H9 (cell line): ENCODE measurements at regions not wholly inside any gene's neighbourhood (a gene's known extent, or its start where the extent isn't known, plus 50 kb on each side); places are given as distances from the start of the nearest gene placed in this dataset.

ENCODE experiments used
- DNase-seq: peaks from one replicate; pipeline ENCODE4 v3.0.0-alpha.2; 2017
- H2AFZ ChIP-seq: one replicate; pipeline ENCODE4 v1.6.1; 2013; ENCODE audit warnings: mild to moderate bottlenecking, low read length, control low read depth, moderate library complexity
- H2AK5ac ChIP-seq: 2 replicates; pipeline ENCODE4 v1.6.1; 2013; ENCODE audit warnings: low read length, control low read depth, mixed read lengths; ENCODE audit not compliant: insufficient read length
- H2BK120ac ChIP-seq: one replicate; pipeline ENCODE4 v1.6.1; 2013; ENCODE audit warnings: low read depth, mild to moderate bottlenecking, low read length, control low read depth, inconsistent platforms; ENCODE audit not compliant: poor library complexity, severe bottlenecking
- H2BK12ac ChIP-seq: 2 replicates; pipeline ENCODE4 v1.6.1; 2013; ENCODE audit warnings: low read length, control low read depth, mixed read lengths, low read depth; ENCODE audit not compliant: insufficient read length
- H2BK15ac ChIP-seq: 2 replicates; pipeline ENCODE4 v1.6.1; 2013; ENCODE audit warnings: low read depth, low read length, control low read depth
- H2BK20ac ChIP-seq: one replicate; pipeline ENCODE4 v1.6.1; 2013; ENCODE audit warnings: low read depth, mild to moderate bottlenecking, low read length, control low read depth, inconsistent platforms; ENCODE audit not compliant: poor library complexity, severe bottlenecking
- H2BK5ac ChIP-seq: 2 replicates; pipeline ENCODE4 v1.6.1; 2013; ENCODE audit warnings: low read length, control low read depth, mixed read lengths; ENCODE audit not compliant: insufficient read length
- H3K14ac ChIP-seq: 2 replicates; pipeline ENCODE4 v1.6.1; 2013; ENCODE audit warnings: low read length, control low read depth; ENCODE audit not compliant: insufficient read depth
- H3K18ac ChIP-seq: 2 replicates; pipeline ENCODE4 v1.6.1; 2013; ENCODE audit warnings: low read depth, mild to moderate bottlenecking, mixed read lengths, low read length, control low read depth; ENCODE audit not compliant: insufficient read length
- H3K23ac ChIP-seq: 2 replicates; pipeline ENCODE4 v1.6.1; 2013; ENCODE audit warnings: low read length, control low read depth, mixed read lengths, low read depth; ENCODE audit not compliant: insufficient read length
- H3K23me2 ChIP-seq: 2 replicates; pipeline ENCODE4 v1.6.1; 2013; ENCODE audit warnings: low read depth, mild to moderate bottlenecking, mixed read lengths, low read length, control low read depth; ENCODE audit not compliant: insufficient read length, poor library complexity, severe bottlenecking
- H3K27ac ChIP-seq: 2 replicates; pipeline ENCODE4 v1.5.1; 2013; ENCODE audit warnings: low read length, control low read depth, mixed read lengths, low read depth; ENCODE audit not compliant: insufficient read length
- H3K27me3 ChIP-seq: 2 replicates; pipeline ENCODE4 v1.6.1; 2013; ENCODE audit warnings: low read length, control low read depth, inconsistent platforms; ENCODE audit not compliant: insufficient read depth
- H3K4ac ChIP-seq: 2 replicates; pipeline ENCODE4 v1.6.1; 2013; ENCODE audit warnings: low read depth, mild to moderate bottlenecking, control low read depth, inconsistent platforms, low read length, moderate library complexity
- H3K4me1 ChIP-seq: 2 replicates; pipeline ENCODE4 v1.6.1; 2013; ENCODE audit warnings: low read length, control low read depth, inconsistent platforms; ENCODE audit not compliant: insufficient read depth
- H3K4me2 ChIP-seq: 2 replicates; pipeline ENCODE4 v1.6.1; 2013; ENCODE audit warnings: low read length, control low read depth, mixed read lengths; ENCODE audit not compliant: insufficient read length, insufficient read depth
- H3K56ac ChIP-seq: 2 replicates; pipeline ENCODE4 v1.6.1; 2013; ENCODE audit warnings: low read depth, mild to moderate bottlenecking, mixed read lengths, low read length, control low read depth; ENCODE audit not compliant: insufficient read length
- H3K79me1 ChIP-seq: 2 replicates; pipeline ENCODE4 v1.6.1; 2013; ENCODE audit warnings: low read depth, mild to moderate bottlenecking, moderate library complexity, low read length, control low read depth, inconsistent platforms; ENCODE audit not compliant: insufficient read depth, poor library complexity, severe bottlenecking
- H3K79me2 ChIP-seq: 2 replicates; pipeline ENCODE4 v1.6.1; 2013; ENCODE audit warnings: low read length, control low read depth, inconsistent platforms; ENCODE audit not compliant: insufficient read depth
- H3K9ac ChIP-seq: 2 replicates; pipeline ENCODE4 v1.6.1; 2013; ENCODE audit warnings: low read length, control low read depth, mixed read lengths; ENCODE audit not compliant: insufficient read length; ENCODE audit errors: extremely low read depth
- H3K9me3 ChIP-seq: one replicate; pipeline ENCODE4 v1.6.1; 2013; ENCODE audit warnings: low read depth, low read length, inconsistent platforms; ENCODE audit not compliant: control insufficient read depth
- H3T11ph ChIP-seq: one replicate; pipeline ENCODE4 v1.6.1; 2013; ENCODE audit warnings: mild to moderate bottlenecking, low read length, control low read depth, inconsistent platforms
- H4K20me1 ChIP-seq: one replicate; pipeline ENCODE4 v1.6.1; 2013; ENCODE audit not compliant: control insufficient read depth, insufficient read length, insufficient read depth
- H4K5ac ChIP-seq: 2 replicates; pipeline ENCODE4 v1.6.1; 2013; ENCODE audit warnings: low read depth, mild to moderate bottlenecking, mixed read lengths, low read length, control low read depth; ENCODE audit not compliant: insufficient read length
- H4K8ac ChIP-seq: replicated peaks from 2 replicates; pipeline ENCODE4 v1.6.1; 2013; ENCODE audit warnings: low read length, control low read depth, mixed read lengths, low read depth; ENCODE audit not compliant: insufficient read length
- H4K91ac ChIP-seq: 2 replicates; pipeline ENCODE4 v1.6.1; 2013; ENCODE audit warnings: low read depth, mild to moderate bottlenecking, moderate library complexity, mixed read lengths, low read length, control low read depth; ENCODE audit not compliant: insufficient read length
- H3K27ac Mint-ChIP-seq, 3 experiments: 2 replicates in 2 of 3; 3 replicates in 1 of 3; pipeline ENCODE4 v1.8.0; 2020 to 2021; ENCODE audit warnings: mixed read lengths in 3 of 3, mild to moderate bottlenecking in 1 of 3, moderate library complexity in 1 of 3
- H3K27me3 Mint-ChIP-seq: 2 replicates; pipeline ENCODE4 v1.8.0; 2021; ENCODE audit warnings: low read depth, mild to moderate bottlenecking, moderate library complexity, mixed read lengths
- H3K36me3 Mint-ChIP-seq, 3 experiments: 2 replicates in 2 of 3; 3 replicates in 1 of 3; pipeline ENCODE4 v1.8.0; 2020 to 2021; ENCODE audit warnings: low read depth in 3 of 3, mixed read lengths in 3 of 3; ENCODE audit not compliant: insufficient read depth in 1 of 3
- H3K4me1 Mint-ChIP-seq, 2 experiments: 2 replicates each; pipeline ENCODE4 v1.8.0; 2020; ENCODE audit warnings: mixed read lengths in 2 of 2
- H3K4me3 Mint-ChIP-seq, 2 experiments: 2 replicates in 1 of 2; 3 replicates in 1 of 2; pipeline ENCODE4 v1.8.0; 2020 to 2021; ENCODE audit warnings: mild to moderate bottlenecking in 2 of 2, mixed read lengths in 2 of 2, moderate library complexity in 1 of 2
- H3K9me3 Mint-ChIP-seq, 2 experiments: 2 replicates in 1 of 2; 3 replicates in 1 of 2; pipeline ENCODE4 v1.8.0; 2020; ENCODE audit warnings: mild to moderate bottlenecking in 2 of 2, mixed read lengths in 2 of 2, moderate library complexity in 1 of 2
- CTCF ChIP-seq: fragments of 200-600 bp; sonication (generic); conservative IDR thresholded peaks from 3 replicates; pipeline ENCODE4 v1.8.0; 2021; ENCODE audit warnings: antibody characterized with exemption, mild to moderate bottlenecking
- WGBS: extraction: QIAGEN DNeasy Blood & Tissue Kit; methylation state at CpG from one replicate; pipeline ENCODE4 v1.1.7; 2013; ENCODE audit warnings: missing lambda C conversion rate, low lambda C conversion rate, mixed read lengths; ENCODE audit not compliant: insufficient read length; ENCODE audit errors: extremely low coverage; 5-methylcytosine and 5-hydroxymethylcytosine counted together

- H3K4ac ChIP-seq = no peak overlapping the region
- Mint-ChIP-seq H3K9me3 (no peaks in the 10 kb centered on the region; a peak in 1 of 5 replicates), H3K36me3 (peaks cover 7 to 10% (median 8%) of the 10 kb centered on the region in 3 experiments; a peak in 5 of 7 replicates), H3K27me3 (no peaks in the 10 kb centered on the region), H3K27ac (peak overlapping the region; percentile 3 to 83 (median 79); a peak in 5 of 7 replicates), H3K4me1 (peaks cover 57 to 58% of the 10 kb centered on the region in 2 experiments), H3K4me3 (peak overlapping the region in 1 of 2 experiments; percentile 25; a peak in 1 of 5 replicates)
- H2AK5ac ChIP-seq = no peak overlapping the region
- H4K20me1 ChIP-seq = no peaks in the 10 kb centered on the region
- no peak overlapping the region for H2BK5ac ChIP-seq
- no peaks in the 10 kb centered on the region for H3K9me3 ChIP-seq
- peaks cover 7% of the 10 kb centered on the region; the same call in 1 of the 2 replicates for H3K4me1 ChIP-seq
- H4K8ac ChIP-seq = no peak overlapping the region
- WGBS = no CpG with 5 or more reads among the region's 5 CpGs
- H2AFZ ChIP-seq = no peak overlapping the region
- H3K27ac ChIP-seq = no peak overlapping the region
- no peak for DNase-seq
- H3K4me2 ChIP-seq = no peak overlapping the region
- no peak overlapping the region for H2BK120ac ChIP-seq
- H2BK15ac ChIP-seq = no peak overlapping the region
- no peaks in the 10 kb centered on the region for H3K79me2 ChIP-seq
- no peaks in the 10 kb centered on the region for H3K23me2 ChIP-seq
- H3K79me1 ChIP-seq = no peaks in the 10 kb centered on the region
- H3K18ac ChIP-seq = no peak overlapping the region
- no peak overlapping the region for H3K23ac ChIP-seq
- H3K27me3 ChIP-seq = no peaks in the 10 kb centered on the region
- no peak overlapping the region for H2BK20ac ChIP-seq
- no peak for TF ChIP-seq CTCF
- H3K56ac ChIP-seq = no peak overlapping the region
- H3T11ph ChIP-seq = no peak overlapping the region
- H3K14ac ChIP-seq = no peak overlapping the region
- no peak overlapping the region for H3K9ac ChIP-seq
- no peak overlapping the region for H4K91ac ChIP-seq
- no peak overlapping the region for H2BK12ac ChIP-seq
- no peak overlapping the region for H4K5ac ChIP-seq
These were observed 327.9 kb downstream of the FAT4 start for GRCh38 chr4:125642645-125643044.
